HG02943 (cell line): ENCODE measurements at regions not wholly inside any gene's neighbourhood (a gene's known extent, or its start where the extent isn't known, plus 50 kb on each side); places are given as distances from the start of the nearest gene placed in this dataset.

Experiments used
- ATAC-seq: cut with Tn5 transposase; IDR thresholded peaks from one replicate; pipeline ENCODE4 v1.9.1; 2021; ENCODE audit warnings: mild to moderate bottlenecking, low read depth, moderate library complexity; ENCODE audit not compliant: unreplicated experiment

DNA sequence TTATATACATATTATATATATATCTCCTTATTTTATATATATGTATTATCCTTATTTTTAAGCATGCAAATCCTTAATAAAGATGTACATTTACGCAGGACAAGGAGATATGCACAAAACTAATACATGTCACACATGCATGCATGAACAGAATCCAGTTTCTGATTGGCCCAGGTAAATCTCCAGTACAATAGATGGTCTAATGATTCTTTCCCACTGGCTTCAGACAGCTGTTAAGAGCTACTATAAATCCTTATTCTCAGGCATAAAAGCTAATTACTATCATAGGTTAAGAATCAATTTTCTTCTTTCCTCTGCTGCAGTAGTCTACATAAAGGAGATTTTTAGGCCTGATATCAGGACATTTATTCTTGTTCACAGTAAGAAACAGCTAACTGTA is 689.8 kb downstream of the KCTD8 start:
- no peak for ATAC-seq

DNA sequence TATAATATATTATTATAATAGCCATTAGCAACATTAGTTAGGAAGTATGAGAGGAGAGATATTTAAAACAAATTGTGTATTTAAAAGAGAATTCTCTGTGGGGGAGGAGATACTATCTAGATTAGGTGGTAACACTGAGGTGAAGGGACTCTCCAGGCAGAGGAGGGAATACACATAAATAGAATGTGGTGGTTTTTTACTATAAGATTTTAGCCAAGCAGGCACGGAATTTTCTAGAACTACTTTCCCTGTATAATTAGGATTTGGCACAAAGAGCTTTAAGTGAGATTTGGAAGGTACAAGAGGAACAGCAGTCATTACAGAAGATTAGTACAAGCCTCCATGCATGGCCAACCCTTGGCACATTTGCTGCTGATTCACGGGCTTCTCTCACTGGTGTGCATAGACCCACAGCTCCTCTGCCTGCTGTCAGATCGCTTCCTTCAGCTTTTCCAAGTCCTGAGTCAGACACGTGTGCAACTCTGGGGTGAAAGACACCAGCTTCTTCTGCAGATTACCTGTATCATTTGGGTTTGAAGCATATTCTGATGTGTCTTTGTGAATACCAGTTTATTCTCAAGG is 685.5 kb downstream of the KCTD8 start:
- ATAC-seq: no peak

DNA sequence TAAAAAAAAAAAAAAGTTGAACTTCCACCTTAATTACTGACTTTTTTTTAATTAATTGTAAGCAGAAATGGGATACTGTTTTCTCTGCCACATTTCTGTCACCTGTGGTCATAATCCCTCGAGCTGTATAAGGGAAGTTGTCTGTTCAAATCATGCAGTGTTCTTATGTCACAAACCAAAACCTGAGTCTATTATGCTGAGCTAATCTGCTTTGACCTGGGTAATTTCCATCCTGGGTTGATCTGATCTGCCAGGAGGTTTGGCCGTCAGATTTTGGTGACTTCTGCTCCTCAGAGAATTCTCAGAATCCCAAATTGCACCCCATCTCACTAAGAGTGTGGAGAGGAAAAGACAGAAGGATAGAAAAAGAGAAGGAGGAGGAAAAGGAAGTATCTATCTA is 683.1 kb downstream of the KCTD8 start:
- ATAC-seq: no peak

DNA sequence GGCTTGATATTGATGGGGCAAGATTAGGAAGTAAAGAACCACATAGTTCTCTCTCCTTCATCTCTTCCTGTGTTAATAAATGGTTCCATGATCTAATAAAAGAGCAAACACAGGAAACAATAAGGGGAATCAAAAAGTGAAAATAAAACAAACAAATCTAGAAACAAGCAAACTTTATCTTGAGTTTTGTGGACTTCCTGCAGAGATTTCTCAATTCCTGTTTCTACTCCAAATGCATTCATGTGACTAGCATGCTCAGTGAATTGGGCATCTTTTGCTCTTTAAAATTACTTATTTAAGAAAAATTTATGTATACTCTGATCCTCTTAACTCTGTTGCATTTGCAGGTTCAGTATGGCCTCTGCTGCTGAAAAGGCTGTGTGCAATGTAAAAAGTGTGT is 682.0 kb downstream of the KCTD8 start:
- ATAC-seq: no peak

DNA sequence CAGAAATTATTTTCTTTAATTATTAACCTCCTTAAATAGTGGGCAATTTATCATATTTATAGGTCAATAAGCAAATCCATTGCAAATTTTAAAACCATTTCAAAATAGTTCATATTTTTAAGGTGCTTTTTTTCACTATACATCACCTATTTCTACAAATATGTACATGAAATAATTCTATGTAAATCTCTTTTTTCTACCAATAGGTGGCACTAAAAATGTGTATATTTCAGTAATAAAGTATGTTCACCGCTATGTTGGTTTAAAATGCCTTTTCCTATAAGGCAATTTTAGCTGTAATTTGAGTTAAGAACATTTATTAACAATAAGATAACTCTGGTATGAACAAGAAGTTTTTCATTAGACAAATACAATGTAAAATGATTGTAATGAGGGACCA is 672.2 kb downstream of the KCTD8 start:
- no peak for ATAC-seq

DNA sequence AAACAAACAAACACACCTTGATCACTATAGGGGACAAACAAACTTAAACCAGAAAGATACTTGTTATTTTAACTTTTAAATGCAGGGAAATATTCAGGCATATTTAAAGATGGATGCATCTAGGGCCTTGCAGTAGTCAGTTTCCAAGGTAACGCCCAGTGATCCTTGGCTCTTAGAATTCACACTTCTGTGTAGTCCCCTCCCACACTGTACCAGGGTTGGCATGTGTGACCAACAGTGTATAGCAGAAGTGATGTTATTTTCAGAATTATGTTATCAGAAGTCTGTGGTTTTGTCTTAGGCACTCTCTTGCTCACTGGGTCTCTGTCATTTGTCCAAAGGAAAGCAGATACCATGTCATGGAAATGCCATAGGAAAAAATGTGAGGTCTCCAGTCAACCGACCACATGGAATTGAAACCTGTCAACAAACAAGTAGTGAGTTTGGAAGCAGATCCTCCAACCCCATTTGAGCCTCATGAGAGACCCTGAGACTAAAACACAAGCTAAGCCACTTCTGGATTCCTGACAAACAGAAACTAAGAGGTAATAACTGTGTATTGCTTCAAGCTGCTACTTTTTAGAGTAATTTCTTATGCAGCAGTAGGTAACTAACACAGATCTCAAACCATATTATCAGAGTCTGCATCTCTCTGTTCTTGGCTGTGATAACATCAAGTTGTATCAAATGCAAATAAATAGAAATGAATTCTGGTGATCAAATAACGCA is 670.3 kb downstream of the KCTD8 start:
- ATAC-seq: no peak

DNA sequence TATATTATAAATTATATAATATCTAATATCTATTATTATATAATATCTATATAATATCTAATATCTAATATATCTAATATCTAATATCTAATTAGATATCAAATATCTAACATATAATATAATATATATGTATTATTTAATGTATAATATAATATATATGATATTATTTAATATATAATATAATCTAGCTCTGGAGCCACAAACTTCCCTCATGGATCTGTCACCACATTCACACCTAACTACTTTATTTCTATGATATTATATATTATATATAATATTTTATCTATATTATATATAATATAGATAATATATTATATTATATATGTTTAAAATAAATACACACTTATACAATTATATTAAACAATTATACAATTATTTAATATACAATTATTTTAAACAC is 667.5 kb downstream of the KCTD8 start:
- ATAC-seq: no peak

DNA sequence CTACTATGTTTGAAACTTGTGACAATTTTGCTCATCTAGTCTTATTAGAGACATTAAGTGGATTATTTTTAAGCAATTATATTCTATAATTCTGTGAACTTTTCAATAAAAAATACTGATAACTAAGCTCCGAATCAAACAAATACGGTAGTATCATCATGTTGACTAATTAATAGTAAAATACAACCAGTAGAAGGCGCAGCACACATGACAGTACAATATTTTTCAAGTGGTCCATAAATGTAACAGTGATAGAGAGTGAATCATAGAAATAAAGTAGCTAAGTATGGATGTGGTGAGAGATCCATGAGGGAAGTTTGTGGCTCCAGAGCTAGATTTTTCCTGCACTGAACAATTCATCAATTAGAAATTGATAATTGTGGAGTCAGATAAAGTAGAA is 666.2 kb downstream of the KCTD8 start:
- no peak for ATAC-seq

DNA sequence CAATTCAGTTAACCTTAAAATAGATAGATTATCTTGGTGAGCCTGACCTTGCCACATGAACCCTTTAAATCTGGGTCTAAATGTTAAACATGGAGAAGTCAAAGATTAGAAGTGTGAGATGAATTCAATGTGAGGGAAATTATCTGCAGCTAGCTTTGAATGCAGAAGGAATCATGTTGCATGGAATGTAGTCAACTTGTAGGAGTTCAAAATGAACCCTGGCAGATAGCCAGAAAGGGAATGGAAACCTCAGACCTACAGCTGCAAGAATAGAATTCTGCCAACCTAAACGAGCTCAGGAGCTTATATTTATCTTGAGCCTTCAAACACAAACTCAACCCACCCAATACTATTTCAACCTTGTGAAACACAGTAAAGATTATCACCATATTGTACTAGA is 632.5 kb downstream of the KCTD8 start:
- no peak for ATAC-seq

DNA sequence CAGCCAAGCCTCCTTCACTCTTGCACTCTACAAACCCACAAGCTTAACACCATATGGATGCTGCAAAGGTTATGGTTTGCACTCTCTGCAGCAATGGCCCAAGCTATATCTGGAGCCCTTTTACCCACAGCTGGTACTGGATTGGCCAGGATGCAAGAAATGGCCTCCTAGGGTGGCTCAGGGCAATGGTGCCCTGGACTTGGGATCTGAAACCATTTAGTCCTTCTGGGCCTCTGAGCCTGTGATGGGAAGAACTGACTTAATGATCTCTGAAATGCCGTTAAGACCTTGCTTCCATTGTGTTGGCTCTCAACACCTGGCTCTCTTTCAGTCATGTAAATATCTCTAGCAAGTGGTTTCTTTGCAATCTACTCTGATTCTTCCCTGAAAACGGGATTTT is 626.0 kb downstream of the KCTD8 start:
- ATAC-seq: no peak

DNA sequence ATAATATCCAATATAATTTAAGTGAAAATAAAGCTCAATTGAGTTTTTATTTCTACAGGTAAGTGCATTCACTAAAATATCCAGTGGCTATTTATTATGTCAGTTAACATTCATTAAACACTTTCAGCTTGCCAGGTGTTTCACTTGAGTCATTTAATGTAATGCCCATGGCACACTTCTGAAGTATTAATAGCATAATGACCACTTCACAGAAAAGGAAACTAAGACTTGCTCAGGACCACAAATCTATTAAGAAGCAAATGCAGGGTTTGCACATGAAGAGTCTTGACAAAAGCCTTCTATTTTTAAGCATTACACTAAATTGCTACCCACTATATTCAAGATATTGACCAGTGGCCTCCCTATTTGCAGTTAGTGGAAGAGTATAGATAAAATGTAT is 612.7 kb downstream of the KCTD8 start:
- ATAC-seq: no peak

DNA sequence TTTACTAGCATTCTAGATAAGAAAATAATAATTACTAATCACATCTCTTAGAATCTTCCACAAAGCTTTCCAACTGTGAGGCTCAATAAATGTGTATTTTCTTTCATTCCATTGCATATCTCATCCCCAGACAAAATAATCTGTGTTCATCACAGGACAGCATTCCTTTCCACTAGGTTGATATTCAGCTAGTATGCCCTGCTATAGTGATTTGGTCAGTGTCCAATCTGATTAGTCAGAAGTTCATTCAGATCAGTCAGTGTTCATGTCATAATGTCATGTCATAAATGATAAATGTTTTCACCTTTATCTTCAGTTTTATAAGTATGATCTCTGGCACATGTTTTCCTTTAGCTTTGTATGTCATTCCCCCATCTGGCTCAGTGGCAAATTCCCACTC is 611.4 kb downstream of the KCTD8 start:
- ATAC-seq: no peak

DNA sequence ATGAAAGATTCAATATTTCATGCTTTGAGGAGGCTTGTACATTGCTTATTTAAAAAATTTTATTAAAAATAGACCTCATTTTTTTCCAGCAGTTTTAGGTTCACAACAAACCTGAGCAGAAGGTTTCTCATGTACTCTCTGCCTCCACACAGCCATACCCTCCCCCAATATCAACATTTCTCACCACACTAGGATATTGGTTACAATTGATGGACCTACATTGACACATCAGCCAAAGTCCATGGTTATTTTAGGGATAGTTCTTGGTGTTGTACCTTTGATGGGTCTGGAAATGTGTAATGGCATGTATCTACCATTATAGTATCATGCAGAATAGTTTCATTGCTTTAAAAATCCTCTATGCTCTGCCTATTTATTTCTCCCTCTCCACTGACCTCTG is 611.0 kb downstream of the KCTD8 start:
- ATAC-seq: no peak

DNA sequence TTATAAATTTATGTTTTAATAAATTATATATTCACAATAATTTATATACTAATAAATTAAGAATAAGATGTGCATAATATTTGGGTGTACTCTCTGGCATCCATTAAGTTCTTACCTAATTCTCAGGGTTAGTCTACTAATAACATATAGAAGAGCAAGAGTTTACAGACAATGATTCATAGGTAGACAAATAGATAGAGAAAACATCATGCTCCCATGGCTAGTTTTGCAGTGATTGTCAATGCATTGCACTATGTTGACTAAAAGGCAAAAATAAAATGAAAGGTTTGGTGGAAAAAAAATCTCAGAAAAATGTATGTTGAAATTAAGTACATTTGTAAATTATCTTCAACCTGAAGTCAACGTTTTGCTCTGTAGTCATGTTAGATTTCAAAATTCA is 606.0 kb downstream of the KCTD8 start:
- no peak for ATAC-seq

DNA sequence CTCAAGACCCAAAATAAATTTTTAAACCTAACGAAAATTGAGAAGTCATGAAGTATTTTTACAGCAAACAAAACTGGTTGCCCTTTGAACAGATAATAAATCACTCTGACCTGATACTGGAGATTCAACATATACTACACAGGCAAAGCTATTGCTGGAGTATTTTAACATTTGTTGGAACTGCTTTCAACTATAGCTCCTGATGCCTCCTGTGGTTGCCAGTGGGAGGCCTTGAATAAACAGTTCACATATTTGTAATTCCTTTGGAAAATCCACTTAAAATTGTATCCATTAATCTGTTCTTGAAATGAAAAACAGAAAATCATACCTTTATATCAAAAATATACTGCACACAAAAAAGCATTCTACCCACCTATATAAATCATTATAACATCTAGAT is 605.1 kb downstream of the KCTD8 start:
- no peak for ATAC-seq

DNA sequence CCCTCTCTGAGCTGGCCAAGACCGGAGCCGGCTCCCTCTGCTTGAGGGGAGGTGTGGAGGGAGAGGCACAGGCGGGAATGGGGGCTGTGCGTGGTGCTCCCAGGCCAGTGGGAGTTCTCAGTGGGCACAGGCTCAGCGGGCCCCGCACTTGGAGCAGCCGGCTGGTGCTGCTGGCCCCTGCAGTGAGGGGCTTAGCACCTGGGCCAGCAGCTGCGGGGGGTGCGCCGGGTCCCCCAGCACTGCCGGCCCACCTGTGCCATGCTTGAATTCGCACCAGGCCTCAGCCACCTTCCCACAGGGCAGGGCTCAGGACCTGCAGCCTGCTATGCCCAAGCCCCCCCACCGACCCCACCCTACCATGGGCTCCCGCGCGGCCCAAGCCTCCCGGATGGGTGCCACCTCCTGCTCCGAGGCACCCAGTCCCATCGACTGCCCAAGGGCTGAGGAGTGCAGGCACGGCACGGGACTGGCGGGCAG is 602.5 kb downstream of the KCTD8 start:
- ATAC-seq: no peak

DNA sequence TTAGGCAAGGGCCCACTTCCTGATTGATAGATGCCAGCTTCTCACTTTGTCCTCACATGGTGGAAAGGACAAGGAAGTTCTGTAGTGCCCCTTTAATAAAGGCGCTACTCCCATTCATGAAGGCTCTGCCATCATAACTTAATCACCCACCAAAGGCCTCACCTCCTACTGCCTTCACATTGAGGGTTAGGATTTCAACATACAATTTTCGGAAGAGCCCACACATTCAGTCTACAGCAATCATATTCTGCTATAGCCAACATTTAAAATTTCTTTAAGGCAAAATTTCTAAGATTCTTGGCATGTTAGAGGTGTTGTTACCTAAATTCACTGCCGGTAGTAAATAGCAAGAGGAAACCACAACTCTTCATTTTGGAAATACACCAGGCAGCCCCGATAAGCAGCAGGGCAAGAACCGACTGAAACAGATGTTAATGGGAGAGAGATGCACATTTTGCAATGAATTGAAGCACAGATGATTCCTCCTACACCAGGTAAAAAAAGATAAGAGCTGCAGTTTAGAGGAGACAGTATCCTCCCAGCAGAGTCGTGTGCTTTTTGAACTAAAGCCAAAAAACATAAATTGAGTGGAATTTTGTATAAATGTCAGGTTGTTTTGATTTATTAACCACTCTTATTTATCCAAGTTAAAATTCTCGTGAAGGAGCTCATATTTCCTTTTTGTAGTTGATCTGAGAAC is 594.9 kb downstream of the KCTD8 start:
- ATAC-seq: no peak

DNA sequence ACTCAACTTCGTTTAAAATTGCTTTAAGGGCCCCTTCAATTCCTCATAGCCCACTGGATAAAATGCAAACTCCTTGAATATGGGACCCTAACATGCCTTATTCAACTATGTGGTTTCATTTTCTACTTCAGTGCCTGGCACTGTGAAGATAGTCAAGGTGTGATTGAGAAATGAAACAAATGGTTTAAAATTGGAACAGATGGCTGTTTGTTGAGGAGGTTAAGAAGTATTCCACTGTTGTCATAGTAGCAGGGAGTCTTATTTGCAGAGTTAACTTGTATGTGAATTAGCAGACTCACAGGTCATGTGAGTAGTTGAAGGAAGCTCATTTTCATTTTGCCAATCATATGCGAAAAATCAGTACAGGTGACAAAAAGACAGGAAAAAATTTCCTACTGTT is 593.3 kb downstream of the KCTD8 start:
- ATAC-seq: no peak

DNA sequence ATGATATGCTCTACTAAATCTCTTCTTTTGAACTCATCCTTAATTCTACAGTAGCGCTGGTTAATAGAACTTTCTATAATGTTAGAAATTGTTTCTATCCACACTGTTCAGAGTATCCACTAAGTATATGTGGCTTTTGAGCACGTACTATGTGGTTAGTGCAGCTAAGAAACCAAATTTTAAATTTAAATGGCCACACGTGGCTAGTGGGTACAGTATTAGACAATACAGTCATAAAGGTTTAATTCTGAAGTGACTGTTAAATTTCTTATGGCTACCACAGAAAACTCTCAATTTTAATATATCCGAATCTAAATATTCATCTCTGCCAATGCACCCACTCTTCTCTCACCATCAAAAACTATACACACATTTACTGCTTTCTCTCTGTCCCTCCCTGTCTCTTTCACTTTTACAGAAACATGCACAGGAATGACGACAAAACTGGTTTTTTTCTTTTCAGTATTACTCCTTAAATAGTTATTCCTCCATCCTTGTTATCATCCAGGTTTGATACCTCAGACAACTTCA is 583.9 kb downstream of the KCTD8 start:
- ATAC-seq: no peak

DNA sequence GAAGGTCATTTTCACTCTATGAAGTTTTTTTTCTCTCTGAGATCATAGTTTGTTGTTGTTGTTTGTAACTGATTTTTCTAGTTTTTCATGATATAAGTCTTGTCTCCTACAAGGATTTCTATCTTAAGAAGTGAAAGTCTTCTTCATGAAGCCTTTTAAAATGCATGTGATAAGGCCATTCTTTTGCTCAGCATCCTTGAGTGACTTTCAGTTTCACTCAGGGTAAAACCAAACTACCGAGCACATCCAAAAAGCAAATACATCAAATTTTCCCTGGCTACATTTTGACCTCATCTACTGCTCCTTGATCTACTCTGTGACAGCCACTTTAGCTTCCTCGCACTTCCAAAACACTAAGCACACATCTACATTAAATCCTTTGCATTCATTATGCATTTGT is 580.7 kb downstream of the KCTD8 start:
- no peak for ATAC-seq

DNA sequence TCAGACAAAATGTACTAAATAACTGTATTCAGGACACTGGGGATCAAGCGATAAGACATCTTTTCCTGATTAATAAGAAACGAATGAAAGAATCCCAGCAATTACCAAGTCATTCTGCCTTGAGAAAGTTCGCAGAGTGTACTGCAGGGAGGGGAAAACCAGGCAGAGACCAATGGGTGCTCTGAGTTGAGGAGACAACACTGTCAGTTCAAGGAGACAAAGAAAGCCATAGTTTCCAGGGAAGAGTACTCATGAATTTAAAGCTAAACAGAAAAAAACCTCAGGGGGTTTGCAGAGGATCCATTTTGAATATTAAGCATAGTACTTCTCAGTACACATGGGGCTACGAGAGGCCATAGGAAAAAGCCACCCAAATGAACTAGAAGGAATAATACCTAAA is 573.0 kb downstream of the KCTD8 start:
- no peak for ATAC-seq

DNA sequence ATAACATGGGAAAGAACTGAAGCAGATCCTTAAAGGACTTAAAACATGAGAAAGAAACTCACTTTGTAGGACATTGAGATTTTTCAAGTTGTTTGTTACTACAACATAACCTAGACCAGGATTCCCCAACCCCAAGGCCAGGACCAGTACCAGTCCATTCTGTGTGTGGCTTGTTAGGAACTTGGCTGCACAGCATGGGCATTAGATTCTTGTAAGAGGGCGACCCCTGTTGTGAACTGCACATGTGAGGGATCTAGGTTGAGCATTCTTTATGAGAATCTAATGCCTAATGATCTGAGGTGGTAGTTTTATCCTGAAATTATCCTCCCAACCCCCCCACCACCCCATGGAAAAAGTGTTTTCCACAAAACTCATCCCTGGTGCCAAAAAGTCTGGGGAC is 566.1 kb downstream of the KCTD8 start:
- ATAC-seq: no peak
